Calu3 (cell line): ENCODE measurements at regions not wholly inside any gene's neighbourhood (a gene's known extent, or its start where the extent isn't known, plus 50 kb on each side); places are given as distances from the start of the nearest gene placed in this dataset.

Experiments used
- BruUV-seq: library from RNA; stranded (reverse); fragments of 400-500 nt; replicated peaks from 2 replicates; lab custom pipeline; 2021; lab: Mats Ljungman, UMichigan
- CTCF ChIA-PET: fragments of 300-600 bp; sonication (Branson Sonifier 250); formaldehyde crosslinking; loops from one replicate; lab custom pipeline; 2022; ENCODE audit warnings: antibody characterized with exemption; lab: Charles Lee
- DNase-seq: peaks from one replicate; pipeline ENCODE4 v3.0.0; 2022
- H3K27ac Mint-ChIP-seq: one replicate; pipeline ENCODE4 v1.8.0; 2022; ENCODE audit warnings: mixed read lengths; ENCODE audit not compliant: unreplicated experiment
- H3K27me3 Mint-ChIP-seq: one replicate; pipeline ENCODE4 v1.8.0; 2022; ENCODE audit warnings: mixed read lengths; ENCODE audit not compliant: unreplicated experiment
- H3K36me3 Mint-ChIP-seq: one replicate; pipeline ENCODE4 v1.8.0; 2022; ENCODE audit warnings: mild to moderate bottlenecking, moderate library complexity, mixed read lengths; ENCODE audit not compliant: insufficient read depth, unreplicated experiment
- H3K4me1 Mint-ChIP-seq: one replicate; pipeline ENCODE4 v1.8.0; 2022; ENCODE audit warnings: mild to moderate bottlenecking, low read depth, mixed read lengths; ENCODE audit not compliant: unreplicated experiment
- H3K4me3 Mint-ChIP-seq: one replicate; pipeline ENCODE4 v1.8.0; 2022; ENCODE audit warnings: mild to moderate bottlenecking, low read depth, moderate library complexity, mixed read lengths; ENCODE audit not compliant: unreplicated experiment
- H3K9me3 Mint-ChIP-seq: one replicate; pipeline ENCODE4 v1.8.0; 2022; ENCODE audit warnings: low read depth, mixed read lengths; ENCODE audit not compliant: unreplicated experiment
- CTCF ChIP-seq: fragments of 200-600 bp; IDR thresholded peaks from one replicate; pipeline ENCODE4 v1.8.0; 2022; ENCODE audit warnings: antibody characterized with exemption; ENCODE audit not compliant: unreplicated experiment
- intact Hi-C: fragments of 100-400 bp; cut with micrococcal nuclease; formaldehyde crosslinking; loops from one replicate; pipeline ENCODE4 v1.10.0; 2022; ENCODE audit not compliant: unreplicated experiment

GRCh38 chr22:47250995-47251765 is 488.7 kb downstream of the TBC1D22A start:
- no peak for DNase-seq
- no TSS peak for BruUV-seq
- intact Hi-C loops = no loop called here
- H3K4me3 Mint-ChIP-seq = no peak overlapping the region
- peaks cover 52% of the 10 kb centered on the region for H3K27me3 Mint-ChIP-seq
- no peaks in the 10 kb centered on the region for H3K36me3 Mint-ChIP-seq
- H3K4me1 Mint-ChIP-seq = no peaks in the 10 kb centered on the region
- no peak for TF ChIP-seq CTCF
- no peak overlapping the region for H3K27ac Mint-ChIP-seq
- H3K9me3 Mint-ChIP-seq = no peaks in the 10 kb centered on the region
- CTCF ChIA-PET = no interaction called here

GRCh38 chr22:47249370-47249928 is 487.0 kb downstream of the TBC1D22A start:
- Mint-ChIP-seq H3K27me3 (peaks cover 69% of the 10 kb centered on the region), H3K27ac (no peak overlapping the region), H3K4me1 (no peaks in the 10 kb centered on the region), H3K4me3 (no peak overlapping the region), H3K9me3 (no peaks in the 10 kb centered on the region), H3K36me3 (no peaks in the 10 kb centered on the region)
- CTCF ChIA-PET = no interaction called here
- intact Hi-C loops = loop anchor here (10.0 kb wide), 1 partner anchor 225 kb away; no protein-coding TSS in a partner anchor
- DNase-seq = no peak
- TF ChIP-seq CTCF = no peak
- no TSS peak for BruUV-seq

- H3K27me3 Mint-ChIP-seq = peaks cover 74% of the 10 kb centered on the region
Observed at GRCh38 chr22:47248925-47249324, 486.5 kb downstream of the TBC1D22A start.

More at GRCh38 chr22:47248925-47249324, 486.5 kb downstream of the TBC1D22A start:
- intact Hi-C loops = loop anchor here (10.0 kb wide), 1 partner anchor 226 kb away; no protein-coding TSS in a partner anchor
- Mint-ChIP-seq H3K36me3 (no peaks in the 10 kb centered on the region), H3K9me3 (no peaks in the 10 kb centered on the region), H3K4me1 (no peaks in the 10 kb centered on the region), H3K27ac (no peak overlapping the region), H3K4me3 (no peak overlapping the region)
- no peak for TF ChIP-seq CTCF
- no peak for DNase-seq
- CTCF ChIA-PET = no interaction called here
- BruUV-seq = no TSS peak
